Activated naive CD4-positive, alpha-beta T cell treated with anti-CD3 and anti-CD28 coated beads for 36 hours (primary cell): ENCODE measurements at regions not wholly inside any gene's neighbourhood (a gene's known extent, or its start where the extent isn't known, plus 50 kb on each side); places are given as distances from the start of the nearest gene placed in this dataset.
"Not testable (repeated sequence)": the region's sequence is repeated elsewhere in the genome, so short reads cannot be mapped to it uniquely, and the experiment has no call there.

Experiments
- CTCF ChIA-PET: fragments of 350-600 bp; sonication (Branson Sonifier 250); formaldehyde crosslinking; loops from one replicate; lab custom pipeline; 2021; ENCODE audit warnings: antibody characterized with exemption; lab: Charles Lee
- DNase-seq: peaks from one replicate; pipeline ENCODE4 v3.0.0-alpha.2; 2020
- H3K27ac Mint-ChIP-seq: one replicate; pipeline ENCODE4 v1.8.0; 2021; ENCODE audit warnings: mild to moderate bottlenecking, mixed read lengths
- H3K27me3 Mint-ChIP-seq: one replicate; pipeline ENCODE4 v1.8.0; 2021; ENCODE audit warnings: low read depth, mixed read lengths
- H3K36me3 Mint-ChIP-seq: one replicate; pipeline ENCODE4 v1.8.0; 2021; ENCODE audit warnings: low read depth, mixed read lengths
- H3K4me1 Mint-ChIP-seq: one replicate; pipeline ENCODE4 v1.8.0; 2021; ENCODE audit warnings: low read depth, mixed read lengths
- H3K4me3 Mint-ChIP-seq: one replicate; pipeline ENCODE4 v1.8.0; 2021; ENCODE audit warnings: mild to moderate bottlenecking, moderate library complexity, mixed read lengths
- H3K9me3 Mint-ChIP-seq: one replicate; pipeline ENCODE4 v1.8.0; 2021; ENCODE audit warnings: mixed read lengths
- intact Hi-C: fragments of 100-400 bp; cut with micrococcal nuclease; formaldehyde crosslinking; loops from one replicate; pipeline ENCODE4 v1.15.1; 2023

- CTCF ChIA-PET: no interaction called here
- DNase-seq: no peak
- intact Hi-C loops: no loop called here
- no peaks in the 10 kb centered on the region for H3K36me3 Mint-ChIP-seq
- H3K9me3 Mint-ChIP-seq: peaks cover 4% of the 10 kb centered on the region
- H3K27me3 Mint-ChIP-seq: no peaks in the 10 kb centered on the region
- H3K27ac Mint-ChIP-seq: no peak overlapping the region
- no peak overlapping the region for H3K4me3 Mint-ChIP-seq
- H3K4me1 Mint-ChIP-seq: no peaks in the 10 kb centered on the region
These were observed 416.7 kb upstream of the CHORDC1 start for GRCh38 chr11:90639461-90639993.

- CTCF ChIA-PET: no interaction called here
- intact Hi-C loops: no loop called here
- peaks cover 6% of the 10 kb centered on the region for H3K9me3 Mint-ChIP-seq
- no peaks in the 10 kb centered on the region for H3K27me3 Mint-ChIP-seq
- no peaks in the 10 kb centered on the region for H3K36me3 Mint-ChIP-seq
- no peak for DNase-seq
- H3K4me1 Mint-ChIP-seq: no peaks in the 10 kb centered on the region
- H3K4me3 Mint-ChIP-seq: no peak overlapping the region
- no peak overlapping the region for H3K27ac Mint-ChIP-seq
These were observed 413.0 kb upstream of the CHORDC1 start for GRCh38 chr11:90635886-90636285.

- no peak overlapping the region for H3K4me3 Mint-ChIP-seq
- no peak for DNase-seq
- no peaks in the 10 kb centered on the region for H3K36me3 Mint-ChIP-seq
- H3K9me3 Mint-ChIP-seq: peaks cover 6% of the 10 kb centered on the region
- no peaks in the 10 kb centered on the region for H3K27me3 Mint-ChIP-seq
- H3K4me1 Mint-ChIP-seq: no peaks in the 10 kb centered on the region
- CTCF ChIA-PET: no interaction called here
- intact Hi-C loops: no loop called here
- no peak overlapping the region for H3K27ac Mint-ChIP-seq
These were observed 412.3 kb upstream of the CHORDC1 start for GRCh38 chr11:90635151-90635550.

GRCh38 chr11:90630176-90630575, 407.3 kb upstream of the CHORDC1 start:
- intact Hi-C loops: no loop called here
- CTCF ChIA-PET: no interaction called here
- H3K27me3 Mint-ChIP-seq: no peaks in the 10 kb centered on the region
- H3K36me3 Mint-ChIP-seq: no peaks in the 10 kb centered on the region
- no peak for DNase-seq
- no peak overlapping the region for H3K27ac Mint-ChIP-seq
- no peak overlapping the region for H3K4me3 Mint-ChIP-seq
- H3K9me3 Mint-ChIP-seq: peaks cover 1% of the 10 kb centered on the region
- H3K4me1 Mint-ChIP-seq: no peaks in the 10 kb centered on the region

GRCh38 chr11:90629229-90629806, 406.5 kb upstream of the CHORDC1 start:
- Mint-ChIP-seq H3K27me3 (no peaks in the 10 kb centered on the region), H3K4me3 (no peak overlapping the region), H3K36me3 (no peaks in the 10 kb centered on the region), H3K9me3 (peaks cover 3% of the 10 kb centered on the region), H3K27ac (no peak overlapping the region), H3K4me1 (no peaks in the 10 kb centered on the region)
- CTCF ChIA-PET: no interaction called here
- no peak for DNase-seq
- intact Hi-C loops: no loop called here

GRCh38 chr11:90614318-90614717, 391.5 kb upstream of the CHORDC1 start:
- no peaks in the 10 kb centered on the region for H3K36me3 Mint-ChIP-seq

GRCh38 chr11:90613037-90613436, 390.2 kb upstream of the CHORDC1 start:
- CTCF ChIA-PET, H3K27me3 Mint-ChIP-seq, H3K27ac Mint-ChIP-seq, H3K4me1 Mint-ChIP-seq, DNase-seq, H3K9me3 Mint-ChIP-seq, H3K4me3 Mint-ChIP-seq, H3K36me3 Mint-ChIP-seq, intact Hi-C loops: not testable (repeated sequence)

More at GRCh38 chr11:90614318-90614717, 391.5 kb upstream of the CHORDC1 start:
- Mint-ChIP-seq H3K4me1 (no peaks in the 10 kb centered on the region), H3K4me3 (no peak overlapping the region), H3K27me3 (no peaks in the 10 kb centered on the region), H3K9me3 (no peaks in the 10 kb centered on the region), H3K27ac (no peak overlapping the region)
- intact Hi-C loops: no loop called here
- CTCF ChIA-PET: no interaction called here
- DNase-seq: no peak

GRCh38 chr11:90606721-90607120, 383.9 kb upstream of the CHORDC1 start:
- Mint-ChIP-seq H3K9me3 (peaks cover 2% of the 10 kb centered on the region), H3K36me3 (no peaks in the 10 kb centered on the region), H3K4me3 (no peak overlapping the region), H3K4me1 (no peaks in the 10 kb centered on the region), H3K27me3 (no peaks in the 10 kb centered on the region), H3K27ac (no peak overlapping the region)
- CTCF ChIA-PET: interaction anchor here (0.7 kb wide), 1 partner anchor 10 kb away, joined by 3 read pairs; no protein-coding TSS in a partner anchor
- intact Hi-C loops: no loop called here
- DNase-seq: no peak

- peaks cover 3% of the 10 kb centered on the region for H3K9me3 Mint-ChIP-seq
- no peak for DNase-seq
- intact Hi-C loops: no loop called here
- no peak overlapping the region for H3K27ac Mint-ChIP-seq
- H3K4me3 Mint-ChIP-seq: no peak overlapping the region
- no peaks in the 10 kb centered on the region for H3K36me3 Mint-ChIP-seq
- H3K27me3 Mint-ChIP-seq: no peaks in the 10 kb centered on the region
- H3K4me1 Mint-ChIP-seq: no peaks in the 10 kb centered on the region
- CTCF ChIA-PET: no interaction called here
These were observed 378.4 kb upstream of the CHORDC1 start for GRCh38 chr11:90601261-90601660.

GRCh38 chr11:90594658-90595057, 371.8 kb upstream of the CHORDC1 start:
- Mint-ChIP-seq H3K9me3 (peaks cover 6% of the 10 kb centered on the region), H3K27ac (no peak overlapping the region), H3K27me3 (no peaks in the 10 kb centered on the region), H3K36me3 (no peaks in the 10 kb centered on the region), H3K4me1 (no peaks in the 10 kb centered on the region), H3K4me3 (no peak overlapping the region)
- CTCF ChIA-PET: interaction anchor here (0.7 kb wide), 1 partner anchor 180 kb away, joined by 3 read pairs; no protein-coding TSS in a partner anchor
- DNase-seq: no peak
- intact Hi-C loops: no loop called here

GRCh38 chr11:90593099-90593498, 370.2 kb upstream of the CHORDC1 start:
- no peaks in the 10 kb centered on the region for H3K4me1 Mint-ChIP-seq
- H3K27ac Mint-ChIP-seq: no peak overlapping the region
- H3K27me3 Mint-ChIP-seq: no peaks in the 10 kb centered on the region
- CTCF ChIA-PET: interaction anchor here (0.6 kb wide), 1 partner anchor 866 kb away, joined by 5 read pairs; no protein-coding TSS in a partner anchor
- intact Hi-C loops: no loop called here
- no peaks in the 10 kb centered on the region for H3K36me3 Mint-ChIP-seq
- peaks cover 6% of the 10 kb centered on the region for H3K9me3 Mint-ChIP-seq
- DNase-seq: no peak
- no peak overlapping the region for H3K4me3 Mint-ChIP-seq

GRCh38 chr11:90590286-90590685, 367.4 kb upstream of the CHORDC1 start:
- Mint-ChIP-seq H3K4me3 (no peak overlapping the region), H3K4me1 (no peaks in the 10 kb centered on the region), H3K9me3 (peaks cover 2% of the 10 kb centered on the region), H3K27me3 (no peaks in the 10 kb centered on the region), H3K36me3 (no peaks in the 10 kb centered on the region), H3K27ac (no peak overlapping the region)
- intact Hi-C loops: no loop called here
- DNase-seq: no peak
- CTCF ChIA-PET: no interaction called here

GRCh38 chr11:90589735-90590134, 366.9 kb upstream of the CHORDC1 start:
- intact Hi-C loops: no loop called here
- CTCF ChIA-PET: interaction anchor here (0.8 kb wide), 1 partner anchor 29 kb away, joined by 3 read pairs; no protein-coding TSS in a partner anchor
- Mint-ChIP-seq H3K4me1 (no peaks in the 10 kb centered on the region), H3K27ac (no peak overlapping the region), H3K9me3 (peaks cover 2% of the 10 kb centered on the region), H3K27me3 (no peaks in the 10 kb centered on the region), H3K36me3 (no peaks in the 10 kb centered on the region), H3K4me3 (no peak overlapping the region)
- no peak for DNase-seq
